ENCODE measurements at regions not wholly inside any gene's neighbourhood (a gene's known extent, or its start where the extent isn't known, plus 50 kb on each side); places are given as distances from the start of the nearest gene placed in this dataset.
"Not testable (repeated sequence)": the region's sequence is repeated elsewhere in the genome, so short reads cannot be mapped to it uniquely, and the experiment has no call there.

GRCh38 chr1:29626066-29626465 lies 389.7 kb downstream of the PTPRU start:
- DNase-seq (ENCODE audit: extremely low read depth, low read depth), result no peak

GRCh38 chr1:29625084-29625420 lies 388.7 kb downstream of the PTPRU start:
- DNase-seq (ENCODE audit: extremely low read depth, low read depth), result no peak

GRCh38 chr1:29624320-29625083 lies 388.2 kb downstream of the PTPRU start:
- DNase-seq (ENCODE audit: extremely low read depth, low read depth), result no peak

GRCh38 chr1:29623501-29623900 lies 387.2 kb downstream of the PTPRU start:
- no peak for DNase-seq (ENCODE audit: extremely low read depth, low read depth)

GRCh38 chr1:29621826-29622435 lies 385.6 kb downstream of the PTPRU start:
- no peak for DNase-seq (ENCODE audit: extremely low read depth, low read depth)

GRCh38 chr1:29620631-29621030 lies 384.3 kb downstream of the PTPRU start:
- DNase-seq (ENCODE audit: extremely low read depth, low read depth), result no peak

- no peak for DNase-seq (ENCODE audit: extremely low read depth, low read depth)
Observed at GRCh38 chr1:29607236-29607635, 370.9 kb downstream of the PTPRU start.

- DNase-seq (ENCODE audit: extremely low read depth, low read depth), result not testable (repeated sequence)
Observed at GRCh38 chr1:29604796-29605195, 368.5 kb downstream of the PTPRU start.

- DNase-seq (ENCODE audit: extremely low read depth, low read depth), result no peak
Observed at GRCh38 chr1:29603622-29604021, 367.3 kb downstream of the PTPRU start.

- no peak for DNase-seq (ENCODE audit: extremely low read depth, low read depth)
Observed at GRCh38 chr1:29602203-29602602, 365.9 kb downstream of the PTPRU start.

GRCh38 chr1:29601021-29601420 lies 364.7 kb downstream of the PTPRU start:
- DNase-seq (ENCODE audit: extremely low read depth, low read depth), result no peak

GRCh38 chr1:29599826-29600225 lies 363.5 kb downstream of the PTPRU start:
- DNase-seq (ENCODE audit: extremely low read depth, low read depth), result no peak

GRCh38 chr1:29599071-29599470 lies 362.7 kb downstream of the PTPRU start:
- DNase-seq (ENCODE audit: extremely low read depth, low read depth), result no peak

GRCh38 chr1:29597861-29598260 lies 361.5 kb downstream of the PTPRU start:
- DNase-seq (ENCODE audit: extremely low read depth, low read depth), result no peak

- DNase-seq (ENCODE audit: extremely low read depth, low read depth), result no peak
Observed at GRCh38 chr1:29593601-29594382, 357.5 kb downstream of the PTPRU start.

- no peak for DNase-seq (ENCODE audit: extremely low read depth, low read depth)
Observed at GRCh38 chr1:29592731-29593130, 356.4 kb downstream of the PTPRU start.

- no peak for DNase-seq (ENCODE audit: extremely low read depth, low read depth)
Observed at GRCh38 chr1:29592261-29592615, 355.9 kb downstream of the PTPRU start.

- no peak for DNase-seq (ENCODE audit: extremely low read depth, low read depth)
Observed at GRCh38 chr1:29591601-29592260, 355.4 kb downstream of the PTPRU start.

GRCh38 chr1:29590583-29591565 lies 354.6 kb downstream of the PTPRU start:
- no peak for DNase-seq (ENCODE audit: extremely low read depth, low read depth)

- DNase-seq (ENCODE audit: extremely low read depth, low read depth), result not testable (repeated sequence)
Observed at GRCh38 chr1:29589716-29590115, 353.4 kb downstream of the PTPRU start.

All from NCI-H460 (cell line).